ENCODE measurements at regions not wholly inside any gene's neighbourhood (a gene's known extent, or its start where the extent isn't known, plus 50 kb on each side); places are given as distances from the start of the nearest gene placed in this dataset.

DNA sequence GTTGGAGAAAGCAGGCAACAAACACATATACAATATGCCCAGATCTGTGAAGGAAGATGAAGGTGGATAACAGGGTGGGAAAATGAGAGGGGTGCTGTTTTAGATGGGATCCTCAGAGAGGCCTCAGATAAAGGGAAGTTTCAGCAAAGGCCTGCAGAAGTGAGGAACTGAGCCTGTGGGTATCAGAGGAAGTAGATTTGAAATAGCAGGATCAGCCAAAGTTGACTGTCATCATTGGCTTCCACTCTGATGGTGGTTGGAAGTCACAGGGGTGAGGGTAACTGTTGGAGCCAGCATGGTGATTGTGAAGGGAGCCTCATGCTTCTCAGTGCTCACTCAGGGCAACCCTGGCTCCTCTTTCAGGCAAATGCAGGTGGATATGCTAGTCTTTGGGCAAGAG lies 607.2 kb upstream of the CLINT1 start:
- H3K27ac ChIP-seq = no peak overlapping the region
- ATAC-seq (no peak), DNase-seq (no peak)
- no peaks in the 10 kb centered on the region for H3K27me3 ChIP-seq
- no peaks in the 10 kb centered on the region for H3K9me3 ChIP-seq
- intact Hi-C loops (cut with DNase I; ENCODE audit: low total_unique reads) (loop anchor here (10.0 kb wide), 2 partner anchors 89 to 639 kb away; no protein-coding TSS in a partner anchor), in situ Hi-C loops (cut with MboI; ENCODE audit: low sequenced_read_pairs in 4 of 4) (loop anchor here in 1 of 4 donors (25.0 kb wide), 1 partner anchor 646 kb away; no protein-coding TSS in a partner anchor)
- H3K4me1 ChIP-seq = peaks cover 7 to 10% of the 10 kb centered on the region in 2 donors
- H3K36me3 ChIP-seq = no peaks in the 10 kb centered on the region
- H3K4me3 ChIP-seq = no peak overlapping the region
- TF ChIP-seq, protein P1, sequence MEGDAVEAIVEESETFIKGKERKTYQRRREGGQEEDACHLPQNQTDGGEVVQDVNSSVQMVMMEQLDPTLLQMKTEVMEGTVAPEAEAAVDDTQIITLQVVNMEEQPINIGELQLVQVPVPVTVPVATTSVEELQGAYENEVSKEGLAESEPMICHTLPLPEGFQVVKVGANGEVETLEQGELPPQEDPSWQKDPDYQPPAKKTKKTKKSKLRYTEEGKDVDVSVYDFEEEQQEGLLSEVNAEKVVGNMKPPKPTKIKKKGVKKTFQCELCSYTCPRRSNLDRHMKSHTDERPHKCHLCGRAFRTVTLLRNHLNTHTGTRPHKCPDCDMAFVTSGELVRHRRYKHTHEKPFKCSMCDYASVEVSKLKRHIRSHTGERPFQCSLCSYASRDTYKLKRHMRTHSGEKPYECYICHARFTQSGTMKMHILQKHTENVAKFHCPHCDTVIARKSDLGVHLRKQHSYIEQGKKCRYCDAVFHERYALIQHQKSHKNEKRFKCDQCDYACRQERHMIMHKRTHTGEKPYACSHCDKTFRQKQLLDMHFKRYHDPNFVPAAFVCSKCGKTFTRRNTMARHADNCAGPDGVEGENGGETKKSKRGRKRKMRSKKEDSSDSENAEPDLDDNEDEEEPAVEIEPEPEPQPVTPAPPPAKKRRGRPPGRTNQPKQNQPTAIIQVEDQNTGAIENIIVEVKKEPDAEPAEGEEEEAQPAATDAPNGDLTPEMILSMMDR (IDR thresholded peaks at IDR 0.05 in 4 of 5, conservative IDR thresholded peaks at IDR 0.05 in 1 of 5) = no peak
- TF ChIP-seq POLR2A (IDR thresholded peaks at IDR 0.05) = no peak

DNA sequence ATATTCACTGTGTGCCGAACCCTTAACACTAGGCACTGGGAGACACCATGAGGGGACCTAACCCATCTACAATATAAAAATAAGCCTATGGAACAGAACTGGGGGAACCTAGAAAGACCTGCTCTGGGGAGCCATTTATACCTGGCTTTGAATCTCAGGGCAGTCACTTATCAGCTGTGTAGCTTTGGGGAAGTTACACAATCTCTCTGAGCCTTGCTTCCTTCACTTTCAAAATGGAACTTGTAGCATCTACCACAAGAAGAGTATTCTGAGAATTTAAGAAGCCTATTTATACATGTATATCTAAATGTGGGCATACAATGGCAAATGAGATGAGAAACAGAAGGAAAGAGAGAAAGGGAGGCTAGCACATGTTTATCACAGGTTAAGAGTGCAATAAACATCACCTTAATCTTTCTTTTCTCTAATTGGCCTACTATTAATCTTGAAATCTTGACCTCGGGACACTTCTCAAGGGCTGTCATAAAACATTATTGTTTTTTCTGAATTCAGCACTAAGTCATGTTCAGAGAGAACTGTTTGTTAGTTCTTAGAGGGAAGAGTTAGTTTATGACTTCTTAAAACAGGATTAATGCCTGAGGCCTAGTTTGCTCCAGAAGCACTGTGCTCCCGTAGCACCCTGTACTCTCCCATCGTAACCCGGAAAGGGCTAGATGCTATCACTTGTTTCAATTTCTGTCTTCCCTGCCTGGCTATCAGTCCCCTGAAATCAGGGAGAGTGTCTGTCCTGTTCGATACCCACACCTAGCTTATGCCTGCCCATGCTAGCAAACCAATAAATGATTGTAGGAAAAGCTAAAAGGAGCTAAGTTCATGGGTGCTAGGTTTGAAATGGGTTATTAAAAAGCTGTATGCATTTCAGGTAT lies 606.4 kb upstream of the CLINT1 start:
- H3K9me3 ChIP-seq = no peaks in the 10 kb centered on the region
- ATAC-seq (no peak), DNase-seq (no peak)
- TF ChIP-seq POLR2A (IDR thresholded peaks at IDR 0.05) = no peak
- TF ChIP-seq, protein P1 (IDR thresholded peaks at IDR 0.05 in 4 of 5, conservative IDR thresholded peaks at IDR 0.05 in 1 of 5) = no peak
- no peak overlapping the region for H3K4me3 ChIP-seq
- H3K36me3 ChIP-seq = no peaks in the 10 kb centered on the region
- H3K4me1 ChIP-seq = peaks cover 7 to 10% of the 10 kb centered on the region in 2 donors
- intact Hi-C loops (cut with DNase I; ENCODE audit: low total_unique reads) = loop anchor here (10.0 kb wide), 2 partner anchors 89 to 639 kb away; no protein-coding TSS in a partner anchor
- in situ Hi-C loops (cut with MboI; ENCODE audit: low sequenced_read_pairs in 4 of 4) = loop anchor here in 1 of 4 donors (25.0 kb wide), 1 partner anchor 647 kb away; no protein-coding TSS in a partner anchor
- no peaks in the 10 kb centered on the region for H3K27me3 ChIP-seq
- peak overlapping the region in 1 of 4 donors; percentile 59 for H3K27ac ChIP-seq

DNA sequence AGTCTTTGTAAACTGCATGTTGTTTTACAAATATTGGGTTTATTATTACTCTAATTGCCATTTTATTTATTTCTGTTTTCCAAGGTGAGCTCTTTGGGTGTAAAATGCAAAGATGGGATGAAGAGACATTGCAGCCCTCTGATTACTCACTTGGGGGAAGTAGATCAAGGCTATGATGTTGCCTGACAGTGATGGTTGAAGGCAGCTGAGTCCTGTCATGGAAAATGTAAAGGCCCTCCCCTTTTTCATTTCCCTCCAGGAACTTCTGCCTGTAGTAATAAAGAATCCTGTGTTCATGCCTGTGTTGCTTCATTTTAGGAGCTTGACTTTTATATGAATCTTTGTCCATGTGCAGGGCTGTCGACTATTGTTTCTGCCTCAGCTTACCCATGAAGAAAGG lies 605.4 kb upstream of the CLINT1 start:
- H3K9me3 ChIP-seq = no peaks in the 10 kb centered on the region
- intact Hi-C loops (cut with DNase I; ENCODE audit: low total_unique reads) = loop anchor here (10.0 kb wide), 2 partner anchors 90 to 640 kb away; no protein-coding TSS in a partner anchor
- TF ChIP-seq POLR2A (IDR thresholded peaks at IDR 0.05) = no peak
- peak overlapping the region in 3 of 4 donors; percentile 26 to 59 (median 49) for H3K27ac ChIP-seq
- H3K27me3 ChIP-seq = no peaks in the 10 kb centered on the region
- H3K4me1 ChIP-seq = peaks cover 7 to 10% of the 10 kb centered on the region in 2 donors
- DNase-seq (no peak), ATAC-seq (no peak)
- H3K36me3 ChIP-seq = no peaks in the 10 kb centered on the region
- in situ Hi-C loops (cut with MboI; ENCODE audit: low sequenced_read_pairs in 4 of 4) = loop anchor here in 1 of 4 donors (25.0 kb wide), 1 partner anchor 648 kb away; no protein-coding TSS in a partner anchor
- H3K4me3 ChIP-seq = no peak overlapping the region

DNA sequence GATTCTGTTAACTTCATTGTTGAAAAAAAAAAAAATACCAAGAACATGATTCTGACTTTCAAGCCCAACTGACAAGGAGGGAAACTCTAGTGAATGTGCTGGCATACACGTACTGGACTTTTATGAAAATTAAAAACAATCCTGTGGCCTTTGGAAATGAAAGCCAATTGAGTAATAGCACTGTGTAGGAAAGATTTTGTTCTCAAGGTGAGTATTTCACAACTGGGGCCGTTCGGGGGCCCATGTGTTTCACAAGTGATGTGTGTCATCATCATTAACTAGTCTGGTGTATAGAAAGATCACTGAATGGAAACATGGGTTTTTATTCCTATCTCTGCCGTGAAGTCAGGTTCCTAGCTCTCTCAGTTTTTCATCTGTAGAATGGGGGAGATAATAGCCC lies 605.0 kb upstream of the CLINT1 start:
- Histone ChIP-seq H3K4me3 (no peak overlapping the region), H3K27me3 (no peaks in the 10 kb centered on the region), H3K4me1 (peaks cover 7 to 10% of the 10 kb centered on the region in 2 donors), H3K36me3 (no peaks in the 10 kb centered on the region), H3K27ac (peak overlapping the region in 3 of 4 donors; percentile 36 to 59 (median 49)), H3K9me3 (no peaks in the 10 kb centered on the region)
- TF ChIP-seq POLR2A (IDR thresholded peaks at IDR 0.05) = no peak
- TF ChIP-seq, protein P1 (IDR thresholded peaks at IDR 0.05 in 4 of 5, conservative IDR thresholded peaks at IDR 0.05 in 1 of 5) = no peak
- in situ Hi-C loops (cut with MboI; ENCODE audit: low sequenced_read_pairs in 4 of 4) (loop anchor here in 1 of 4 donors (25.0 kb wide), 1 partner anchor 648 kb away; no protein-coding TSS in a partner anchor), intact Hi-C loops (cut with DNase I; ENCODE audit: low total_unique reads) (loop anchor here (10.0 kb wide), 2 partner anchors 91 to 641 kb away; no protein-coding TSS in a partner anchor)
- DNase-seq (peak; percentile 30 to 70), ATAC-seq (peak; percentile 57 to 67)

DNA sequence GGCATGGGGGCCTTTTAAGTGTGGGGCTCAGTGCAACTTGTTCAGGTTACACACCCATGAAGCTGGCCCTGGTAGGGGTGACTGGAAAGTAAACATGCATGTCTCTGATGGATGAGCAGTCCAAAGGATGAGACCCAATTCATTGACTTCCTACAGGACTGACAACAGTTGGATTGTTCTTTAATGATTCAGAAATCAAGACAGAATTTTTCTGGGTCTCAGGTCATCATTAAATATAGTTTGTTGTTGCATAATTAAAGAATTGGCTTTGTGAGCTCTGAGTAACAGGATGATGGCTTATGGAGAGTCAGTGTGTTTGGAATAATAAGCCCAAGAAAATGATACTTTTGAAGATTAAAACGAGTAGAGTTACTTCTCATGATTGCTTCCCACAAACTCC lies 604.2 kb upstream of the CLINT1 start:
- peaks cover 7 to 10% of the 10 kb centered on the region in 2 donors for H3K4me1 ChIP-seq
- no peaks in the 10 kb centered on the region for H3K9me3 ChIP-seq
- in situ Hi-C loops (cut with MboI; ENCODE audit: low sequenced_read_pairs in 4 of 4) = loop anchor here in 1 of 4 donors (25.0 kb wide), 1 partner anchor 649 kb away; no protein-coding TSS in a partner anchor
- DNase-seq (no peak), ATAC-seq (peak in 1 of 2 donors; percentile 14)
- TF ChIP-seq, protein P1 (IDR thresholded peaks at IDR 0.05 in 4 of 5, conservative IDR thresholded peaks at IDR 0.05 in 1 of 5) = no peak
- TF ChIP-seq POLR2A (IDR thresholded peaks at IDR 0.05) = no peak
- H3K4me3 ChIP-seq = no peak overlapping the region
- intact Hi-C loops (cut with DNase I; ENCODE audit: low total_unique reads) = loop anchor here (10.0 kb wide), 2 partner anchors 92 to 642 kb away; no protein-coding TSS in a partner anchor
- H3K36me3 ChIP-seq = no peaks in the 10 kb centered on the region
- H3K27me3 ChIP-seq = no peaks in the 10 kb centered on the region
- H3K27ac ChIP-seq = peak overlapping the region; percentile 36 to 53 (median 46)

Data from gastrocnemius medialis (tissue), 4 donors.